Cardiac muscle cell (in vitro differentiated cells and primary cell): ENCODE measurements at regions not wholly inside any gene's neighbourhood (a gene's known extent, or its start where the extent isn't known, plus 50 kb on each side); places are given as distances from the start of the nearest gene placed in this dataset.

Source experiments
- DNase-seq, 2 donors: peaks; one replicate each; pipeline versions ENCODE4 v3.0.0 to v3.0.0-alpha.2; 2010 to 2017; ENCODE audit warnings: low read depth in 1 of 2, low spot score in 1 of 2
- H3K27ac ChIP-seq: fragments of 200-600 bp; sonication (generic); 2 replicates; pipeline ENCODE4 v1.5.1; 2016
- H3K27me3 ChIP-seq: fragments of 200-600 bp; sonication (generic); 2 replicates; pipeline ENCODE4 v1.6.0; 2016; ENCODE audit warnings: control low read depth
- H3K36me3 ChIP-seq: fragments of 200-600 bp; sonication (generic); 2 replicates; pipeline ENCODE4 v1.5.1; 2016; ENCODE audit warnings: control low read depth
- H3K4me1 ChIP-seq: fragments of 200-600 bp; sonication (generic); 2 replicates; pipeline ENCODE4 v1.8.1; 2017; ENCODE audit warnings: low read depth, mild to moderate bottlenecking, mixed run types
- H3K4me3 ChIP-seq: fragments of 200-600 bp; sonication (generic); 2 replicates; pipeline ENCODE4 v1.5.1; 2016; ENCODE audit warnings: mild to moderate bottlenecking
- H3K9me3 ChIP-seq: fragments of 200-600 bp; sonication (generic); 2 replicates; pipeline ENCODE4 v1.5.1; 2017; ENCODE audit warnings: low read depth, mild to moderate bottlenecking, control low read depth
- CTCF ChIP-seq: IDR thresholded peaks from 2 replicates; pipeline ENCODE4 v1.5.1; 2012; ENCODE audit warnings: low read depth, mild to moderate bottlenecking, low read length

DNA sequence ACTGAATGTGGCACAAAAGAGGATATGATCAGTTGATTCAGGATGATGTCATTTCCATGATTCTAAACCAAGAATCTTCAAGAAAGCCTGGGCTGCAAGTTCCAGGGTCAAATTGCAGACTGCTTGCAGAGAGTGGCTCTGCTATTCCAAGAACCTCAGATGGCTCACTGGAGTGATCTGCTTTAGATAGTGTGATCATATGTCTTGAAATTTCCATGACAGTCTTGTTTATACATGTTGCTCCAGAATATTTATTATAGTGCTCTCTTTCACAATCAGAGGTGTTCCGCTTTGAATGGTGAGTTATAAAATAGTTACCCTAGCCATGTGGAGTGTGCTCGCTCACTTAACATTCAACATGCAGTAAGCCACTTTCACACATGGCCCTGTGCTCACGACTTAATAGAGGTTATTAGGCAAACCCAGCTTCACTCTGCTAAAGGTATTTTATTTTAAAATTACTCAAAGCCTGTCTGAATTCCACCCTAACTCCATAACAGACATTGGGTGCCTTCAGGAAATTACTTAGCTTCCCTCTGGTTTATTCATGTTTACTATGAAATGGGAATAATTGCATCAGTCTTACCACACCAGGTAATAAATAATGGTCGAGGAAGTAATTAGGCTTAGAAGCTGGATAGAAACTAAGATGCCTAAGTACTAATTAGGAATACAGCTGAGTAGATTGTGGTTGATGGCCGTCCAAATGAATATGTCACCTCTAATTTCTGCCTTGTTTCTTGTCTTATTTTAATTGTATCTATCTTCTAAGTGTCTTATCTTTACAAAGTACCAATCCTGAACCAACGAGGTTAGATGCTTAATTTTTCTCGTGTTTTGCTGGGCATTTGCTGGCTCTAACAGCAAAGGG, 187.9 kb downstream of the ETS1 start:
- no peaks in the 10 kb centered on the region for H3K27me3 ChIP-seq

GRCh38 chr11:128398517-128399250, 188.7 kb downstream of the ETS1 start:
- Histone ChIP-seq H3K27me3 (no peaks in the 10 kb centered on the region), H3K27ac (no peak overlapping the region), H3K4me1 (peaks cover 20% of the 10 kb centered on the region), H3K9me3 (no peaks in the 10 kb centered on the region), H3K36me3 (no peaks in the 10 kb centered on the region), H3K4me3 (no peak overlapping the region)
- no peak for TF ChIP-seq CTCF
- no peak for DNase-seq

More for the DNA sequence above, 187.9 kb downstream of the ETS1 start:
- no peak for TF ChIP-seq CTCF
- Histone ChIP-seq H3K36me3 (no peaks in the 10 kb centered on the region), H3K27ac (no peak overlapping the region), H3K9me3 (no peaks in the 10 kb centered on the region), H3K4me3 (no peak overlapping the region), H3K4me1 (peaks cover 20% of the 10 kb centered on the region)
- DNase-seq: no peak

GRCh38 chr11:128397362-128397761, 190.0 kb downstream of the ETS1 start:
- H3K4me3 ChIP-seq: no peak overlapping the region
- H3K27ac ChIP-seq: no peak overlapping the region
- H3K27me3 ChIP-seq: no peaks in the 10 kb centered on the region
- H3K36me3 ChIP-seq: no peaks in the 10 kb centered on the region
- no peaks in the 10 kb centered on the region for H3K9me3 ChIP-seq
- no peak for TF ChIP-seq CTCF
- no peak for DNase-seq
- peaks cover 29% of the 10 kb centered on the region for H3K4me1 ChIP-seq

- H3K4me1 ChIP-seq: peaks cover 41% of the 10 kb centered on the region
- H3K27ac ChIP-seq: no peak overlapping the region
- no peaks in the 10 kb centered on the region for H3K27me3 ChIP-seq
- TF ChIP-seq CTCF: no peak
- H3K9me3 ChIP-seq: no peaks in the 10 kb centered on the region
- no peak overlapping the region for H3K4me3 ChIP-seq
- peak in 1 of 2 donors; percentile 72 for DNase-seq
- H3K36me3 ChIP-seq: no peaks in the 10 kb centered on the region
Observed at GRCh38 chr11:128394431-128395089, 192.8 kb downstream of the ETS1 start.

- no peaks in the 10 kb centered on the region for H3K27me3 ChIP-seq
- peak in 1 of 2 donors; percentile 40 for DNase-seq
- H3K4me1 ChIP-seq: peaks cover 43% of the 10 kb centered on the region
- H3K27ac ChIP-seq: peak overlapping the region; percentile 91
- H3K4me3 ChIP-seq: no peak overlapping the region
- no peaks in the 10 kb centered on the region for H3K9me3 ChIP-seq
- no peaks in the 10 kb centered on the region for H3K36me3 ChIP-seq
- no peak for TF ChIP-seq CTCF
Observed at GRCh38 chr11:128392259-128392658, 195.1 kb downstream of the ETS1 start.
